HUES48 (cell line): ENCODE measurements at regions not wholly inside any gene's neighbourhood (a gene's known extent, or its start where the extent isn't known, plus 50 kb on each side); places are given as distances from the start of the nearest gene placed in this dataset.
"Not testable (repeated sequence)": the region's sequence is repeated elsewhere in the genome, so short reads cannot be mapped to it uniquely, and the experiment has no call there.

Experiments
- H3K27ac ChIP-seq: one replicate; pipeline ENCODE4 v1.7.0; 2013; ENCODE audit warnings: low read depth, low read length, inconsistent platforms
- H3K27me3 ChIP-seq: 2 replicates; pipeline ENCODE4 v1.6.1; 2013; ENCODE audit warnings: mild to moderate bottlenecking, low read length; ENCODE audit not compliant: control insufficient read depth, insufficient read depth
- H3K36me3 ChIP-seq: 2 replicates; pipeline ENCODE4 v1.6.1; 2013; ENCODE audit warnings: low read length; ENCODE audit not compliant: control insufficient read depth, insufficient read depth
- H3K4me1 ChIP-seq: 2 replicates; pipeline ENCODE4 v1.6.1; 2013; ENCODE audit warnings: mild to moderate bottlenecking, low read length; ENCODE audit not compliant: control insufficient read depth, insufficient read depth
- H3K4me3 ChIP-seq: 2 replicates; pipeline ENCODE4 v1.5.1; 2013; ENCODE audit warnings: mild to moderate bottlenecking, low read depth, low read length
- H3K9ac ChIP-seq: 2 replicates; pipeline ENCODE4 v1.6.1; 2013; ENCODE audit warnings: mild to moderate bottlenecking, low read depth, low read length, moderate library complexity
- H3K9me3 ChIP-seq: 2 replicates; pipeline ENCODE4 v1.6.1; 2013; ENCODE audit warnings: low read length; ENCODE audit not compliant: control insufficient read depth, insufficient read depth

GRCh38 chr3:151593928-151594327 is 133.1 kb upstream of the IGSF10 start:
- no peak overlapping the region for H3K4me3 ChIP-seq
- H3K27ac ChIP-seq, result no peak overlapping the region
- no peak overlapping the region for H3K9ac ChIP-seq
- no peaks in the 10 kb centered on the region for H3K36me3 ChIP-seq
- no peaks in the 10 kb centered on the region for H3K27me3 ChIP-seq
- no peaks in the 10 kb centered on the region for H3K9me3 ChIP-seq
- H3K4me1 ChIP-seq, result peaks cover 19% of the 10 kb centered on the region

- no peak overlapping the region for H3K4me3 ChIP-seq
- H3K27me3 ChIP-seq, result no peaks in the 10 kb centered on the region
- no peak overlapping the region for H3K9ac ChIP-seq
- H3K4me1 ChIP-seq, result peaks cover 19% of the 10 kb centered on the region
- H3K9me3 ChIP-seq, result peaks cover 3% of the 10 kb centered on the region; the same call in 1 of the 2 replicates
- peak overlapping the region; percentile 71 for H3K27ac ChIP-seq
- H3K36me3 ChIP-seq, result no peaks in the 10 kb centered on the region
These were observed 131.4 kb upstream of the IGSF10 start for GRCh38 chr3:151592287-151592686.

GRCh38 chr3:151591441-151591840 is 130.6 kb upstream of the IGSF10 start:
- Histone ChIP-seq H3K9me3 (peaks cover 8% of the 10 kb centered on the region; the same call in 1 of the 2 replicates), H3K4me1 (peaks cover 19% of the 10 kb centered on the region), H3K27ac (no peak overlapping the region), H3K36me3 (no peaks in the 10 kb centered on the region), H3K9ac (no peak overlapping the region), H3K27me3 (no peaks in the 10 kb centered on the region), H3K4me3 (no peak overlapping the region)

- no peak overlapping the region for H3K4me3 ChIP-seq
- no peaks in the 10 kb centered on the region for H3K27me3 ChIP-seq
- peaks cover 8% of the 10 kb centered on the region; the same call in 1 of the 2 replicates for H3K9me3 ChIP-seq
- peak overlapping the region; percentile 68 for H3K27ac ChIP-seq
- H3K4me1 ChIP-seq, result peaks cover 19% of the 10 kb centered on the region
- H3K36me3 ChIP-seq, result no peaks in the 10 kb centered on the region
- no peak overlapping the region for H3K9ac ChIP-seq
These were observed 128.4 kb upstream of the IGSF10 start for GRCh38 chr3:151589311-151589710.

GRCh38 chr3:151587659-151588058 is 126.8 kb upstream of the IGSF10 start:
- not testable (repeated sequence) for H3K36me3 ChIP-seq, H3K9me3 ChIP-seq, H3K9ac ChIP-seq, H3K27ac ChIP-seq, H3K27me3 ChIP-seq, H3K4me3 ChIP-seq
- H3K4me1 ChIP-seq, result peaks cover 18% of the 10 kb centered on the region

- no peak overlapping the region for H3K9ac ChIP-seq
- H3K9me3 ChIP-seq, result peaks cover 8% of the 10 kb centered on the region; the same call in 1 of the 2 replicates
- peaks cover 6% of the 10 kb centered on the region for H3K4me1 ChIP-seq
- H3K4me3 ChIP-seq, result no peak overlapping the region
- no peak overlapping the region for H3K27ac ChIP-seq
- H3K27me3 ChIP-seq, result no peaks in the 10 kb centered on the region
- H3K36me3 ChIP-seq, result no peaks in the 10 kb centered on the region
These were observed 123.7 kb upstream of the IGSF10 start for GRCh38 chr3:151584566-151584965.

GRCh38 chr3:151581035-151581434 is 120.2 kb upstream of the IGSF10 start:
- Histone ChIP-seq H3K4me3 (no peak overlapping the region), H3K27me3 (no peaks in the 10 kb centered on the region), H3K36me3 (no peaks in the 10 kb centered on the region), H3K9me3 (peaks cover 3% of the 10 kb centered on the region; the same call in 1 of the 2 replicates), H3K4me1 (peaks cover 7% of the 10 kb centered on the region; the same call in 1 of the 2 replicates), H3K9ac (no peak overlapping the region), H3K27ac (no peak overlapping the region)

- H3K4me3 ChIP-seq, result no peak overlapping the region
- peaks cover 7% of the 10 kb centered on the region; the same call in 1 of the 2 replicates for H3K4me1 ChIP-seq
- H3K9me3 ChIP-seq, result peaks cover 5% of the 10 kb centered on the region; the same call in 1 of the 2 replicates
- H3K27me3 ChIP-seq, result no peaks in the 10 kb centered on the region
- H3K36me3 ChIP-seq, result no peaks in the 10 kb centered on the region
- H3K9ac ChIP-seq, result no peak overlapping the region
- no peak overlapping the region for H3K27ac ChIP-seq
These were observed 119.7 kb upstream of the IGSF10 start for GRCh38 chr3:151580591-151580990.

- Histone ChIP-seq H3K4me1 (peaks cover 7% of the 10 kb centered on the region; the same call in 1 of the 2 replicates), H3K27ac (no peak overlapping the region), H3K9me3 (peaks cover 9% of the 10 kb centered on the region), H3K27me3 (no peaks in the 10 kb centered on the region), H3K36me3 (no peaks in the 10 kb centered on the region), H3K9ac (no peak overlapping the region), H3K4me3 (no peak overlapping the region)
These were observed 118.9 kb upstream of the IGSF10 start for GRCh38 chr3:151579571-151580270.

- H3K9me3 ChIP-seq, result peaks cover 9% of the 10 kb centered on the region
- no peak overlapping the region for H3K9ac ChIP-seq
- H3K4me1 ChIP-seq, result peaks cover 7% of the 10 kb centered on the region; the same call in 1 of the 2 replicates
- H3K27ac ChIP-seq, result no peak overlapping the region
- H3K36me3 ChIP-seq, result no peaks in the 10 kb centered on the region
- no peaks in the 10 kb centered on the region for H3K27me3 ChIP-seq
- H3K4me3 ChIP-seq, result no peak overlapping the region
These were observed 117.6 kb upstream of the IGSF10 start for GRCh38 chr3:151578495-151578894.

GRCh38 chr3:151576511-151577137 is 115.8 kb upstream of the IGSF10 start:
- peaks cover 9% of the 10 kb centered on the region for H3K9me3 ChIP-seq
- H3K27me3 ChIP-seq, result no peaks in the 10 kb centered on the region
- H3K4me3 ChIP-seq, result no peak overlapping the region
- peak overlapping the region; percentile 27 for H3K27ac ChIP-seq
- no peaks in the 10 kb centered on the region for H3K36me3 ChIP-seq
- no peak overlapping the region for H3K9ac ChIP-seq
- peaks cover 7% of the 10 kb centered on the region; the same call in 1 of the 2 replicates for H3K4me1 ChIP-seq
